SK-N-SH (cell line): ENCODE measurements at regions not wholly inside any gene's neighbourhood (a gene's known extent, or its start where the extent isn't known, plus 50 kb on each side); places are given as distances from the start of the nearest gene placed in this dataset.

ENCODE experiments used
- CTCF ChIA-PET: fragments of 300-600, 350-600 bp; formaldehyde crosslinking; extraction: SDS; loops from one replicate; lab custom pipeline; 2021; lab: Yijun Ruan, JAX
- POLR2A ChIA-PET: fragments of 350-600 bp; sonication (Branson Sonifier 250); formaldehyde crosslinking; extraction: SDS; loops from one replicate; lab custom pipeline; 2020; ENCODE audit warnings: antibody characterized with exemption, inconsistent platforms; lab: Yijun Ruan, JAX
- DNase-seq: peaks from one replicate; pipeline ENCODE4 v3.0.0; 2012
- H2AFZ ChIP-seq: fragments of 200-600 bp; sonication (generic); 2 replicates; pipeline ENCODE4 v1.8.1; 2016; ENCODE audit warnings: antibody characterized with exemption, mild to moderate bottlenecking, low read depth
- H3F3A ChIP-seq: fragments of 200-600 bp; sonication (generic); replicated peaks from 2 replicates; pipeline ENCODE3; 2016; ENCODE audit warnings: antibody characterized with exemption, mild to moderate bottlenecking; ENCODE audit not compliant: insufficient read depth
- H3K27ac ChIP-seq, 2 experiments: fragments of 200-500 bp in 1 of 2; fragments of 200-600 bp in 1 of 2; sonication (Bioruptor generic) in 1 of 2; sonication (generic), shearing (Covaris generic) in 1 of 2; 2 replicates each; pipeline versions ENCODE4 v1.5.1 to v1.6.1; 2014 to 2016; ENCODE audit warnings: low read depth in 2 of 2, inconsistent platforms in 1 of 2, low read length in 1 of 2, mild to moderate bottlenecking in 1 of 2, mixed read lengths in 1 of 2
- H3K27me3 ChIP-seq: fragments of 200-600 bp; sonication (generic), shearing (Covaris generic); 2 replicates; pipeline ENCODE4 v1.6.1; 2016; ENCODE audit warnings: mixed run types; ENCODE audit not compliant: insufficient read depth
- H3K36me3 ChIP-seq, 2 experiments: fragments of 200-500 bp in 1 of 2; fragments of 200-600 bp in 1 of 2; sonication (Bioruptor generic) in 1 of 2; sonication (generic) in 1 of 2; replicated peaks in 1 of 2; 2 replicates each; pipeline versions ENCODE3 to v1.5.1; 2014 to 2016; ENCODE audit warnings: low read length in 1 of 2, mild to moderate bottlenecking in 1 of 2; ENCODE audit not compliant: insufficient read depth in 2 of 2, control insufficient read depth in 1 of 2
- H3K4me1 ChIP-seq, 2 experiments: fragments of 200-500 bp in 1 of 2; fragments of 200-600 bp in 1 of 2; sonication (Bioruptor generic) in 1 of 2; sonication (generic), shearing (Covaris generic) in 1 of 2; 2 replicates each; pipeline versions ENCODE4 v1.5.1 to v1.6.1; 2014 to 2016; ENCODE audit warnings: low read depth in 1 of 2, low read length in 1 of 2, mixed run types in 1 of 2; ENCODE audit not compliant: insufficient read depth in 2 of 2, control insufficient read depth in 1 of 2
- H3K4me2 ChIP-seq: fragments of 200-600 bp; sonication (generic), shearing (Covaris generic); 2 replicates; pipeline ENCODE4 v1.6.1; 2017; ENCODE audit warnings: mixed run types
- H3K4me3 ChIP-seq, 2 experiments: fragments of 200-500 bp in 1 of 2; fragments of 200-600 bp in 1 of 2; sonication (Bioruptor generic) in 1 of 2; sonication (generic), shearing (Covaris generic) in 1 of 2; 2 replicates each; pipeline versions ENCODE4 v1.5.1 to v1.8.1; 2014 to 2016; ENCODE audit warnings: low read depth in 2 of 2, inconsistent platforms in 1 of 2, low read length in 1 of 2, mild to moderate bottlenecking in 1 of 2, mixed read lengths in 1 of 2, moderate library complexity in 1 of 2
- H3K79me2 ChIP-seq: fragments of 200-600 bp; sonication (generic); 2 replicates; pipeline ENCODE4 v1.8.1; 2017; ENCODE audit warnings: mild to moderate bottlenecking; ENCODE audit not compliant: insufficient read depth
- H3K9ac ChIP-seq: fragments of 200-600 bp; sonication (generic); 2 replicates; pipeline ENCODE4 v1.6.1; 2017; ENCODE audit warnings: mixed run types
- H3K9me2 ChIP-seq: fragments of 200-600 bp; sonication (generic); 2 replicates; pipeline ENCODE4 v1.6.1; 2017; ENCODE audit warnings: mixed run types
- H3K9me3 ChIP-seq: fragments of 200-600 bp; sonication (generic); 2 replicates; pipeline ENCODE4 v1.6.1; 2017; ENCODE audit warnings: mixed run types, mild to moderate bottlenecking, moderate library complexity
- H4K20me1 ChIP-seq: fragments of 200-600 bp; sonication (generic); 2 replicates; pipeline ENCODE4 v1.6.1; 2017; ENCODE audit warnings: mild to moderate bottlenecking, mixed run types; ENCODE audit not compliant: insufficient read depth
- CHD2 ChIP-seq: fragments of 150-350 bp; IDR thresholded peaks from 2 replicates; pipeline ENCODE4 v1.6.1; 2018; ENCODE audit warnings: low read length; ENCODE audit not compliant: partially characterized antibody
- EZH2phosphoT487 ChIP-seq: fragments of 200-600 bp; sonication (generic); IDR thresholded peaks from 2 replicates; pipeline ENCODE4 v1.6.1; 2017; ENCODE audit warnings: low read depth, mixed run types, mild to moderate bottlenecking, antibody characterized with exemption, moderate library complexity, borderline replicate concordance
- FOXM1 ChIP-seq: IDR thresholded peaks from 2 replicates; pipeline ENCODE4 v1.4.0; 2012; ENCODE audit warnings: low read depth, mild to moderate bottlenecking
- JUND ChIP-seq: IDR thresholded peaks from 2 replicates; pipeline ENCODE4 v1.4.0; 2012
- NFIC ChIP-seq: IDR thresholded peaks from 2 replicates; pipeline ENCODE4 v1.4.0; 2012; ENCODE audit warnings: borderline replicate concordance
- SIN3A ChIP-seq: IDR thresholded peaks from 2 replicates; pipeline ENCODE4 v1.6.1; 2012; ENCODE audit warnings: low read depth, mild to moderate bottlenecking, low read length, moderate library complexity, borderline replicate concordance
- SMC3 ChIP-seq: IDR thresholded peaks from 2 replicates; pipeline ENCODE4 v1.6.1; 2012; ENCODE audit warnings: low read depth, low read length, improper control_type of control experiment
- TCF12 ChIP-seq: IDR thresholded peaks from 2 replicates; pipeline ENCODE4 v1.4.0; 2012
- TEAD4 ChIP-seq: IDR thresholded peaks from 2 replicates; pipeline ENCODE4 v1.4.0; 2012; ENCODE audit warnings: mild to moderate bottlenecking, borderline replicate concordance; ENCODE audit not compliant: insufficient read depth
- YY1 ChIP-seq: IDR thresholded peaks from 2 replicates; pipeline ENCODE4 v1.4.0; 2012; ENCODE audit warnings: low read depth, mild to moderate bottlenecking
- WGBS: methylation state at CpG from one replicate; pipeline ENCODE4 v1.1.6; 2017; ENCODE audit warnings: low lambda C conversion rate; 5-methylcytosine and 5-hydroxymethylcytosine counted together
- TF ChIP-seq, protein P1 (sequence below): IDR thresholded peaks from 2 replicates; pipeline ENCODE4; 2012
- TF ChIP-seq, protein P2 (sequence below): fragments of 150-350 bp; IDR thresholded peaks from 2 replicates; pipeline ENCODE4 v1.6.1; 2017; ENCODE audit warnings: antibody characterized with exemption, low read length, low read depth, borderline replicate concordance

DNA sequence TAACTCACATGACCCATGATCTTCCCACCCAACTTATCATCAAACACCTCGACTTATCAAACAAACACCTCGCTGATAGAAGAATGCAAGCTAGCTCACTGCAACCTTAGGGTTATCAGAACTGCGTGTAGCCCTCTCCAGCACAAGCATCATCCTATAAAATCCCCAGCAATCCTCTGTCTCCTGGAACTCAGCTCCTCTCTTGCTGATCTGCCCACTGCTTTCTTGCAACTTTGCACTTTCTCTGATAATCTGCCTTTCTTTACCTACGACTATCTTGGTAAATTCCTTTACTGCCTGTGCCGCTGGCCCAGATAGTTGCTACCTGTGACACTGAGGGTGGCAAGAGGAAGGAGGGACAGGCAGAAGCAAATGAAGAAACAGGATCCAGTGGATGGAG is 210.9 kb downstream of the ACTR3B start:
- DNase-seq: no peak
- CTCF ChIA-PET: no interaction called here
- no peak overlapping the region for H2AFZ ChIP-seq
- WGBS: 15% methylated on average over 5 of the region's 5 CpGs
- H4K20me1 ChIP-seq: no peaks in the 10 kb centered on the region
- H3K9me3 ChIP-seq: no peaks in the 10 kb centered on the region
- H3K4me2 ChIP-seq: no peak overlapping the region
- no peak overlapping the region for H3K9ac ChIP-seq
- no peaks in the 10 kb centered on the region for H3K36me3 ChIP-seq
- no peak overlapping the region for H3K27ac ChIP-seq
- H3K4me1 ChIP-seq: no peaks in the 10 kb centered on the region
- no peak overlapping the region for H3K4me3 ChIP-seq
- H3F3A ChIP-seq: no peaks in the 10 kb centered on the region
- H3K9me2 ChIP-seq: no peaks in the 10 kb centered on the region
- TF ChIP-seq EZH2phosphoT487 (no peak), SMC3 (no peak), JUND (no peak), FOXM1 (no peak), CHD2 (no peak)
- TF ChIP-seq, protein P1, sequence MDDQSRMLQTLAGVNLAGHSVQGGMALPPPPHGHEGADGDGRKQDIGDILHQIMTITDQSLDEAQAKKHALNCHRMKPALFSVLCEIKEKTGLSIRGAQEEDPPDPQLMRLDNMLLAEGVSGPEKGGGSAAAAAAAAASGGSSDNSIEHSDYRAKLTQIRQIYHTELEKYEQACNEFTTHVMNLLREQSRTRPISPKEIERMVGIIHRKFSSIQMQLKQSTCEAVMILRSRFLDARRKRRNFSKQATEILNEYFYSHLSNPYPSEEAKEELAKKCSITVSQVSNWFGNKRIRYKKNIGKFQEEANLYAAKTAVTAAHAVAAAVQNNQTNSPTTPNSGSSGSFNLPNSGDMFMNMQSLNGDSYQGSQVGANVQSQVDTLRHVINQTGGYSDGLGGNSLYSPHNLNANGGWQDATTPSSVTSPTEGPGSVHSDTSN: no peak
- H3K27me3 ChIP-seq: no peaks in the 10 kb centered on the region
- POLR2A ChIA-PET: no interaction called here
- H3K79me2 ChIP-seq: no peaks in the 10 kb centered on the region

DNA sequence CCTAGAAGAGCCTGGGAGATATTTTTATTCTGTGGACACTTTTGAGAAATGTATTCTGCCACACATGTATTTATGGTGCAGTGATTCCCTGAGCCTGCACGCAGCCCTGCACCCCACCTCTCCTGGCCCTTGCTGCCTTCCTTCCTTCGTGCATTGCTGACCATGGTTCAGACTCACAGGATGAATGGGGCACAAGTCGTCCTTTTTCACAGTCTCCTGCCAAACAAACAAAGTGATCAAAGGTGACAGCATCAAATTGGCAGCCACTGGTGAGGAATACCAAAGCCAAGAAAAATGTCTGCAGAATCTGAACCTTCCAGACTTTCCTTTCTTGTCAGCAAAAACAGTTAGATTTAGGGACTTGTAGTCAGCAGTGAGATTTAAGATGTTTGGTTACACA is 215.0 kb downstream of the ACTR3B start:
- Histone ChIP-seq H3K4me3 (no peak overlapping the region), H3K4me2 (no peak overlapping the region), H3K9me3 (no peaks in the 10 kb centered on the region), H3F3A (no peaks in the 10 kb centered on the region), H4K20me1 (no peaks in the 10 kb centered on the region), H3K4me1 (no peaks in the 10 kb centered on the region), H3K79me2 (no peaks in the 10 kb centered on the region), H3K36me3 (no peaks in the 10 kb centered on the region), H3K9me2 (no peaks in the 10 kb centered on the region), H2AFZ (no peak overlapping the region), H3K27me3 (no peaks in the 10 kb centered on the region), H3K9ac (no peak overlapping the region), H3K27ac (no peak overlapping the region)
- DNase-seq: no peak
- ChIA-PET CTCF (no interaction called here), POLR2A (no interaction called here)
- WGBS: 8% methylated on average over 3 of the region's 3 CpGs
- TF ChIP-seq, protein P1: no peak
- TF ChIP-seq TCF12 (no peak), YY1 (no peak), TEAD4 (no peak), SIN3A (no peak), NFIC (no peak)
- TF ChIP-seq, protein P2, sequence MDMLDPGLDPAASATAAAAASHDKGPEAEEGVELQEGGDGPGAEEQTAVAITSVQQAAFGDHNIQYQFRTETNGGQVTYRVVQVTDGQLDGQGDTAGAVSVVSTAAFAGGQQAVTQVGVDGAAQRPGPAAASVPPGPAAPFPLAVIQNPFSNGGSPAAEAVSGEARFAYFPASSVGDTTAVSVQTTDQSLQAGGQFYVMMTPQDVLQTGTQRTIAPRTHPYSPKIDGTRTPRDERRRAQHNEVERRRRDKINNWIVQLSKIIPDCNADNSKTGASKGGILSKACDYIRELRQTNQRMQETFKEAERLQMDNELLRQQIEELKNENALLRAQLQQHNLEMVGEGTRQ: no peak
